NT2/D1 (cell line): ENCODE measurements at regions not wholly inside any gene's neighbourhood (a gene's known extent, or its start where the extent isn't known, plus 50 kb on each side); places are given as distances from the start of the nearest gene placed in this dataset.

ENCODE experiments used
- DNase-seq: peaks from one replicate; pipeline ENCODE4 v3.0.0-alpha.2; 2011; ENCODE audit warnings: low read depth, low spot score
- H3K27me3 ChIP-seq: 2 replicates; pipeline ENCODE4 v1.6.0; 2011; ENCODE audit warnings: mild to moderate bottlenecking; ENCODE audit not compliant: insufficient read length, insufficient read depth
- H3K36me3 ChIP-seq: 2 replicates; pipeline ENCODE4 v1.6.1; 2011; ENCODE audit warnings: mild to moderate bottlenecking, low read length, mixed read lengths; ENCODE audit not compliant: insufficient read depth, insufficient read length
- H3K4me1 ChIP-seq: 2 replicates; pipeline ENCODE4 v1.5.1; 2011; ENCODE audit not compliant: insufficient read depth, insufficient read length
- H3K4me3 ChIP-seq: 2 replicates; pipeline ENCODE4 v1.5.1; 2011; ENCODE audit warnings: low read depth; ENCODE audit not compliant: insufficient read length
- H3K9ac ChIP-seq: 2 replicates; pipeline ENCODE4 v1.6.0; 2011; ENCODE audit warnings: low read depth; ENCODE audit not compliant: insufficient read length
- H3K9me3 ChIP-seq: 2 replicates; pipeline ENCODE4 v1.5.1; 2011; ENCODE audit warnings: mild to moderate bottlenecking, low read length; ENCODE audit not compliant: insufficient read depth
- SUZ12 ChIP-seq: IDR thresholded peaks from 2 replicates; pipeline ENCODE4 v1.6.1; 2011; ENCODE audit not compliant: insufficient read length, insufficient read depth; ENCODE audit errors: extremely low read depth
- YY1 ChIP-seq: IDR thresholded peaks from 2 replicates; pipeline ENCODE4 v1.6.1; 2011; ENCODE audit not compliant: insufficient read length, insufficient read depth
- ZNF274 ChIP-seq: IDR thresholded peaks from 2 replicates; pipeline ENCODE4 v1.6.1; 2011; ENCODE audit warnings: mild to moderate bottlenecking, low read depth, low read length

- Histone ChIP-seq H3K9me3 (0 out of 2 replicates have a peak, but pooled peaks cover 3% of the 10 kb centered on the region), H3K36me3 (no peaks in the 10 kb centered on the region), H3K9ac (no peak overlapping the region), H3K4me1 (no peaks in the 10 kb centered on the region), H3K27me3 (no peaks in the 10 kb centered on the region), H3K4me3 (no peak overlapping the region)
- DNase-seq = no peak
- TF ChIP-seq YY1 = no peak
- TF ChIP-seq SUZ12 = no peak
- TF ChIP-seq ZNF274 = no peak
Measured at GRCh38 chr3:117547956-117548550, 838.5 kb downstream of the TUSC7 start.

- no peaks in the 10 kb centered on the region for H3K4me1 ChIP-seq
- H3K27me3 ChIP-seq = no peaks in the 10 kb centered on the region
- H3K9me3 ChIP-seq = 0 out of 2 replicates have a peak, but pooled peaks cover 3% of the 10 kb centered on the region
- H3K4me3 ChIP-seq = no peak overlapping the region
- no peak for TF ChIP-seq YY1
- TF ChIP-seq ZNF274 = no peak
- no peak for TF ChIP-seq SUZ12
- DNase-seq = no peak
- no peaks in the 10 kb centered on the region for H3K36me3 ChIP-seq
- H3K9ac ChIP-seq = no peak overlapping the region
Measured at GRCh38 chr3:117548600-117548999, 839.0 kb downstream of the TUSC7 start.

- no peaks in the 10 kb centered on the region for H3K36me3 ChIP-seq
- no peak for DNase-seq
- no peaks in the 10 kb centered on the region for H3K27me3 ChIP-seq
- H3K4me3 ChIP-seq = no peak overlapping the region
- TF ChIP-seq SUZ12 = no peak
- TF ChIP-seq ZNF274 = no peak
- no peak for TF ChIP-seq YY1
- H3K9ac ChIP-seq = no peak overlapping the region
- 0 out of 2 replicates have a peak, but pooled peaks cover 3% of the 10 kb centered on the region for H3K9me3 ChIP-seq
- no peaks in the 10 kb centered on the region for H3K4me1 ChIP-seq
Measured at GRCh38 chr3:117549716-117550115, 840.1 kb downstream of the TUSC7 start.

- Histone ChIP-seq H3K9ac (no peak overlapping the region), H3K36me3 (no peaks in the 10 kb centered on the region), H3K9me3 (0 out of 2 replicates have a peak, but pooled peaks cover 3% of the 10 kb centered on the region), H3K4me1 (no peaks in the 10 kb centered on the region), H3K27me3 (no peaks in the 10 kb centered on the region), H3K4me3 (no peak overlapping the region)
- TF ChIP-seq SUZ12 = no peak
- DNase-seq = no peak
Measured at GRCh38 chr3:117550766-117551165, 841.2 kb downstream of the TUSC7 start.

GRCh38 chr3:117553461-117553860 is 843.9 kb downstream of the TUSC7 start:
- no peaks in the 10 kb centered on the region for H3K36me3 ChIP-seq
- H3K27me3 ChIP-seq = no peaks in the 10 kb centered on the region
- no peaks in the 10 kb centered on the region for H3K4me1 ChIP-seq
- H3K9ac ChIP-seq = no peak overlapping the region
- DNase-seq = no peak
- TF ChIP-seq SUZ12 = no peak
- no peak for TF ChIP-seq ZNF274
- no peak for TF ChIP-seq YY1
- 0 out of 2 replicates have a peak, but pooled peaks cover 3% of the 10 kb centered on the region for H3K9me3 ChIP-seq
- no peak overlapping the region for H3K4me3 ChIP-seq

- no peaks in the 10 kb centered on the region for H3K36me3 ChIP-seq
- DNase-seq = no peak
- TF ChIP-seq SUZ12 (no peak), ZNF274 (no peak), YY1 (no peak)
- 0 out of 2 replicates have a peak, but pooled peaks cover 3% of the 10 kb centered on the region for H3K9me3 ChIP-seq
- H3K27me3 ChIP-seq = no peaks in the 10 kb centered on the region
- H3K9ac ChIP-seq = no peak overlapping the region
- H3K4me3 ChIP-seq = no peak overlapping the region
- no peaks in the 10 kb centered on the region for H3K4me1 ChIP-seq
Measured at GRCh38 chr3:117556646-117557407, 847.2 kb downstream of the TUSC7 start.

- Histone ChIP-seq H3K9me3 (0 out of 2 replicates have a peak, but pooled peaks cover 3% of the 10 kb centered on the region), H3K4me1 (no peaks in the 10 kb centered on the region), H3K27me3 (no peaks in the 10 kb centered on the region), H3K9ac (no peak overlapping the region), H3K36me3 (no peaks in the 10 kb centered on the region), H3K4me3 (no peak overlapping the region)
- no peak for TF ChIP-seq ZNF274
- no peak for TF ChIP-seq YY1
- no peak for TF ChIP-seq SUZ12
- DNase-seq = no peak
Measured at GRCh38 chr3:117557464-117558090, 848.0 kb downstream of the TUSC7 start.
